Neural progenitor cell (in vitro differentiated cells): ENCODE measurements at regions not wholly inside any gene's neighbourhood (a gene's known extent, or its start where the extent isn't known, plus 50 kb on each side); places are given as distances from the start of the nearest gene placed in this dataset.

Source experiments
- DNase-seq: peaks from one replicate; pipeline ENCODE4 v3.0.0-alpha.2; 2016; ENCODE audit warnings: low spot score
- H2AFZ ChIP-seq: fragments of 200-600 bp; sonication (generic); replicated peaks from 2 replicates; pipeline ENCODE4 v1.6.1; 2016; ENCODE audit warnings: antibody characterized with exemption
- H3F3A ChIP-seq: fragments of 200-600 bp; sonication (generic); 2 replicates; pipeline ENCODE4 v1.6.1; 2016; ENCODE audit warnings: antibody characterized with exemption, low read depth
- H3K27ac ChIP-seq: fragments of 200-600 bp; sonication (generic); 2 replicates; pipeline ENCODE4 v1.5.1; 2016; ENCODE audit warnings: mild to moderate bottlenecking
- H3K27me3 ChIP-seq: fragments of 200-600 bp; sonication (generic); 2 replicates; pipeline ENCODE4 v1.6.1; 2016; ENCODE audit warnings: mild to moderate bottlenecking, moderate library complexity
- H3K36me3 ChIP-seq: fragments of 200-600 bp; sonication (generic); 2 replicates; pipeline ENCODE4 v1.5.1; 2016
- H3K4me1 ChIP-seq: fragments of 200-600 bp; sonication (generic); 2 replicates; pipeline ENCODE4 v1.6.1; 2016; ENCODE audit warnings: mixed run types
- H3K4me2 ChIP-seq: fragments of 200-600 bp; sonication (generic); 2 replicates; pipeline ENCODE4 v1.6.1; 2016
- H3K4me3 ChIP-seq: fragments of 200-600 bp; sonication (generic); 2 replicates; pipeline ENCODE4 v1.5.1; 2016
- H3K79me2 ChIP-seq: fragments of 200-600 bp; sonication (generic); 2 replicates; pipeline ENCODE4 v1.6.1; 2016; ENCODE audit warnings: low read depth
- H3K9ac ChIP-seq: fragments of 200-600 bp; sonication (generic); 2 replicates; pipeline ENCODE4 v1.6.1; 2016
- H3K9me3 ChIP-seq: fragments of 200-600 bp; sonication (generic); 2 replicates; pipeline ENCODE4 v1.5.1; 2016; ENCODE audit warnings: low read depth
- H4K20me1 ChIP-seq: fragments of 200-600 bp; sonication (generic); 2 replicates; pipeline ENCODE4 v1.6.1; 2016; ENCODE audit warnings: low read depth
- H3K27ac Mint-ChIP-seq: 3 replicates; pipeline ENCODE4 v1.8.0; 2021; ENCODE audit warnings: mixed read lengths
- H3K27me3 Mint-ChIP-seq: 2 replicates; pipeline ENCODE4 v1.8.0; 2022; ENCODE audit warnings: low read depth, mild to moderate bottlenecking, inconsistent platforms, moderate library complexity, mixed read lengths; ENCODE audit not compliant: insufficient read depth
- H3K36me3 Mint-ChIP-seq: 3 replicates; pipeline ENCODE4 v1.8.0; 2021; ENCODE audit warnings: mixed read lengths
- H3K4me1 Mint-ChIP-seq: 3 replicates; pipeline ENCODE4 v1.8.0; 2021; ENCODE audit warnings: mixed read lengths
- H3K4me3 Mint-ChIP-seq: 3 replicates; pipeline ENCODE4 v1.8.0; 2021; ENCODE audit warnings: mild to moderate bottlenecking, moderate library complexity, mixed read lengths
- H3K9me3 Mint-ChIP-seq: 3 replicates; pipeline ENCODE4 v1.8.0; 2020; ENCODE audit warnings: mixed read lengths
- EZH2 ChIP-seq: fragments of 200-600 bp; sonication (generic); IDR thresholded peaks from 2 replicates; pipeline ENCODE4 v1.6.1; 2017; ENCODE audit warnings: antibody characterized with exemption, mild to moderate bottlenecking, moderate library complexity
- EZH2phosphoT487 ChIP-seq: fragments of 200-600 bp; sonication (generic); IDR thresholded peaks from 2 replicates; pipeline ENCODE4 v1.6.1; 2017; ENCODE audit warnings: antibody characterized with exemption
- TF ChIP-seq, protein P1 (sequence below): fragments of 200-600 bp; sonication (generic); IDR thresholded peaks from 2 replicates; pipeline ENCODE4 v1.5.1; 2017; ENCODE audit warnings: antibody characterized with exemption, mild to moderate bottlenecking

DNA sequence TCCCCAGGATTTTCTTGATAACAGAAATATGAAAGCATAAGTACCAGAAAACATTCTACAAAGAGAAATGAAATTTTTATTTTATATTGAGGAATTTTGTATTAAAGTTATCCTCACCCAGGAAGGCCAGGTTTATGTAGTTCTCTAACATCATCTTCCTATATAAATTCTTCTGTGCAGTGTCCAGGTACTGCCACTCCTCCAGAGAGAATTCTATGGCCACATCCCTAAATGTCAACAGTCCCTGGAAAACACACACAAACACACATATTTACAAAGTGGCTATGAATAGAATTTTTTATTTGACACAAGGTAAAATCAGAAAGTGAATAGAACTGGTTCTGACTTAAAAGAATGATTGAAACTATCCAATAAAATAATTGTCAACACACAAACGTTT, 110.5 kb upstream of the ZNF91 start:
- Histone ChIP-seq H3K4me2 (no peak overlapping the region), H4K20me1 (no peaks in the 10 kb centered on the region), H2AFZ (no peak overlapping the region), H3K4me1 (no peaks in the 10 kb centered on the region), H3K9me3 (peaks cover 12% of the 10 kb centered on the region), H3F3A (no peaks in the 10 kb centered on the region), H3K79me2 (no peaks in the 10 kb centered on the region), H3K9ac (no peak overlapping the region), H3K27ac (no peak overlapping the region), H3K4me3 (no peak overlapping the region), H3K36me3 (no peaks in the 10 kb centered on the region), H3K27me3 (no peaks in the 10 kb centered on the region)
- H3K4me3 Mint-ChIP-seq, result no peak overlapping the region
- no peak overlapping the region for H3K27ac Mint-ChIP-seq
- no peaks in the 10 kb centered on the region for H3K36me3 Mint-ChIP-seq
- no peak for DNase-seq
- no peaks in the 10 kb centered on the region for H3K27me3 Mint-ChIP-seq
- H3K4me1 Mint-ChIP-seq, result no peaks in the 10 kb centered on the region
- peaks cover 22% of the 10 kb centered on the region for H3K9me3 Mint-ChIP-seq
- TF ChIP-seq EZH2phosphoT487 (no peak), EZH2 (no peak)
- TF ChIP-seq, protein P1, sequence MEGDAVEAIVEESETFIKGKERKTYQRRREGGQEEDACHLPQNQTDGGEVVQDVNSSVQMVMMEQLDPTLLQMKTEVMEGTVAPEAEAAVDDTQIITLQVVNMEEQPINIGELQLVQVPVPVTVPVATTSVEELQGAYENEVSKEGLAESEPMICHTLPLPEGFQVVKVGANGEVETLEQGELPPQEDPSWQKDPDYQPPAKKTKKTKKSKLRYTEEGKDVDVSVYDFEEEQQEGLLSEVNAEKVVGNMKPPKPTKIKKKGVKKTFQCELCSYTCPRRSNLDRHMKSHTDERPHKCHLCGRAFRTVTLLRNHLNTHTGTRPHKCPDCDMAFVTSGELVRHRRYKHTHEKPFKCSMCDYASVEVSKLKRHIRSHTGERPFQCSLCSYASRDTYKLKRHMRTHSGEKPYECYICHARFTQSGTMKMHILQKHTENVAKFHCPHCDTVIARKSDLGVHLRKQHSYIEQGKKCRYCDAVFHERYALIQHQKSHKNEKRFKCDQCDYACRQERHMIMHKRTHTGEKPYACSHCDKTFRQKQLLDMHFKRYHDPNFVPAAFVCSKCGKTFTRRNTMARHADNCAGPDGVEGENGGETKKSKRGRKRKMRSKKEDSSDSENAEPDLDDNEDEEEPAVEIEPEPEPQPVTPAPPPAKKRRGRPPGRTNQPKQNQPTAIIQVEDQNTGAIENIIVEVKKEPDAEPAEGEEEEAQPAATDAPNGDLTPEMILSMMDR, result no peak

DNA sequence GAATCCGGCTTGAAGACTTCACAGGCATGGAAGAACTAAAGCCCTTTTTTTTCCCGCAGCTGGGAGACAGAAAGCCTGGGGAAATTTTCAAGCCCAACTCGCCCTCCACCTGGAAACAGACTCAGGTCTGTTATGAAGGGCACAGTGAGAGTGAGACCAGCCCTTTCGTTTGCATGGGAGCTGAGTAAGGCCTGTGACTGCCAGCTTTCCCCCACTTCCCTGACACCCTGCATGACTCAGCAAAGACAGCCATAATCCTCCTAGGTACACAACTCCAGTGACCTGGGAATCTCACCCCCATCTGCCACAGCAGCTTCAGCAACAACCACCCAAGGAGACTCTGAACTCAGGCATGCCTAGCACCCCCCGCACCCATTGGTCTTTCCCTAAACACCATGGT, 87.6 kb upstream of the ZNF91 start:
- H3K27me3 Mint-ChIP-seq, result no peaks in the 10 kb centered on the region
- Histone ChIP-seq H3K4me1 (no peaks in the 10 kb centered on the region), H3K9ac (no peak overlapping the region), H3K4me3 (no peak overlapping the region), H3K4me2 (no peak overlapping the region), H2AFZ (no peak overlapping the region), H3F3A (no peaks in the 10 kb centered on the region), H3K36me3 (no peaks in the 10 kb centered on the region), H3K27ac (no peak overlapping the region), H3K79me2 (no peaks in the 10 kb centered on the region), H3K9me3 (peaks cover 24% of the 10 kb centered on the region), H4K20me1 (no peaks in the 10 kb centered on the region), H3K27me3 (no peaks in the 10 kb centered on the region)
- H3K4me3 Mint-ChIP-seq, result no peak overlapping the region
- no peak for TF ChIP-seq EZH2
- no peak for TF ChIP-seq EZH2phosphoT487
- TF ChIP-seq, protein P1, result no peak
- H3K36me3 Mint-ChIP-seq, result no peaks in the 10 kb centered on the region
- no peak overlapping the region for H3K27ac Mint-ChIP-seq
- peaks cover 62% of the 10 kb centered on the region for H3K9me3 Mint-ChIP-seq
- no peak for DNase-seq
- H3K4me1 Mint-ChIP-seq, result no peaks in the 10 kb centered on the region

DNA sequence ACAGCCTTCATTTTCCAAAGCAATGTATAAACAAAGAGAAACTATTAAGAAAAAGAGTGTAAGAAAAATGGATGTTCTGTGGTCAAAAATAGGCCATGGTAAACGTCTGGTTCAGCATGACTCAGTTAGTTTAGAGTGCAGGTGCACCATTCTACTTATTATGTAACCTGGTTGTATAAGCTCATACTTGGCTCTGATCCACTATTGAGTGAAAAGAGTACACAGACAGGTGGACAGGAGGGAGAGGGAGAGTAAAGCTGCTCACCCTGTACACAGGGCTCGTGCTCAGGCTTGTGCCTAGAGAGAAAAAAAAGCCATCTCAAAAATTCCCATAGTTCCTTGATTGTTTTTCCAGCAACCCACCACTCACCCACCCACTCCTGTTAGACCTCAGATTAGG, 85.8 kb upstream of the ZNF91 start:
- H3K36me3 ChIP-seq, result no peaks in the 10 kb centered on the region
- H3K9me3 ChIP-seq, result peaks cover 23% of the 10 kb centered on the region
- Mint-ChIP-seq H3K4me3 (no peak overlapping the region), H3K9me3 (peaks cover 58% of the 10 kb centered on the region), H3K27me3 (peaks cover 5% of the 10 kb centered on the region), H3K4me1 (no peaks in the 10 kb centered on the region), H3K27ac (no peak overlapping the region), H3K36me3 (no peaks in the 10 kb centered on the region)
- H3K4me1 ChIP-seq, result no peaks in the 10 kb centered on the region
- no peaks in the 10 kb centered on the region for H4K20me1 ChIP-seq
- no peak overlapping the region for H3K9ac ChIP-seq
- no peaks in the 10 kb centered on the region for H3K79me2 ChIP-seq
- no peak overlapping the region for H3K27ac ChIP-seq
- H3K4me3 ChIP-seq, result no peak overlapping the region
- TF ChIP-seq, protein P1, result no peak
- no peak for TF ChIP-seq EZH2phosphoT487
- no peak for TF ChIP-seq EZH2
- H2AFZ ChIP-seq, result no peak overlapping the region
- no peaks in the 10 kb centered on the region for H3K27me3 ChIP-seq
- DNase-seq, result no peak
- H3F3A ChIP-seq, result no peaks in the 10 kb centered on the region
- no peak overlapping the region for H3K4me2 ChIP-seq

DNA sequence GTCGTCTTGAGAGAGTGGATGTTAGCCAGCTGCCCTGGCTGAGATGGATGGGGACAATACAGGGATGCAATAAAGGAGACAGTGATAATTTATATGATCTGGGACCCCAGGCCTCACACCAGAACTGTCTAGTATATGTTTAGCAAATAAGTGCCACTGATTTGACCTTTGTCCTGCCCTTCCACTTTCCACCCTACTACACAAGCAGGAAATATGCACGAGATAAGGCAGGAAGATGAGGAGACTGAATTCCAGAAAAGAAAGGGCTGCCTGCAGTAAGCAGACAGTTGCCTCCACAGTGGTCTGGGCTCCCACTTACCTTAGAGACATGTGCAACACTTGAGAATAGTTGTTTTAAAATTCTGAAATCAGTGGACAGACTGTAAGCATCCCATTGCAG, 80.2 kb upstream of the ZNF91 start:
- no peaks in the 10 kb centered on the region for H3K4me1 ChIP-seq
- TF ChIP-seq EZH2, result no peak
- no peak for TF ChIP-seq EZH2phosphoT487
- TF ChIP-seq, protein P1, result no peak
- H3K36me3 ChIP-seq, result no peaks in the 10 kb centered on the region
- no peaks in the 10 kb centered on the region for H4K20me1 ChIP-seq
- no peak overlapping the region for H3K27ac ChIP-seq
- peaks cover 55% of the 10 kb centered on the region for H3K9me3 Mint-ChIP-seq
- H3K9ac ChIP-seq, result no peak overlapping the region
- H3K9me3 ChIP-seq, result peaks cover 14% of the 10 kb centered on the region
- DNase-seq, result no peak
- no peak overlapping the region for H2AFZ ChIP-seq
- no peaks in the 10 kb centered on the region for H3K79me2 ChIP-seq
- no peak overlapping the region for H3K4me3 ChIP-seq
- no peaks in the 10 kb centered on the region for H3K4me1 Mint-ChIP-seq
- H3K27ac Mint-ChIP-seq, result no peak overlapping the region
- no peak overlapping the region for H3K4me2 ChIP-seq
- no peak overlapping the region for H3K4me3 Mint-ChIP-seq
- peaks cover 7% of the 10 kb centered on the region for H3K27me3 Mint-ChIP-seq
- H3F3A ChIP-seq, result no peaks in the 10 kb centered on the region
- H3K36me3 Mint-ChIP-seq, result peaks cover 4% of the 10 kb centered on the region
- H3K27me3 ChIP-seq, result no peaks in the 10 kb centered on the region
